ENCODE measurements at regions not wholly inside any gene's neighbourhood (a gene's known extent, or its start where the extent isn't known, plus 50 kb on each side); places are given as distances from the start of the nearest gene placed in this dataset.
"Not testable (repeated sequence)": the region's sequence is repeated elsewhere in the genome, so short reads cannot be mapped to it uniquely, and the experiment has no call there.

DNA sequence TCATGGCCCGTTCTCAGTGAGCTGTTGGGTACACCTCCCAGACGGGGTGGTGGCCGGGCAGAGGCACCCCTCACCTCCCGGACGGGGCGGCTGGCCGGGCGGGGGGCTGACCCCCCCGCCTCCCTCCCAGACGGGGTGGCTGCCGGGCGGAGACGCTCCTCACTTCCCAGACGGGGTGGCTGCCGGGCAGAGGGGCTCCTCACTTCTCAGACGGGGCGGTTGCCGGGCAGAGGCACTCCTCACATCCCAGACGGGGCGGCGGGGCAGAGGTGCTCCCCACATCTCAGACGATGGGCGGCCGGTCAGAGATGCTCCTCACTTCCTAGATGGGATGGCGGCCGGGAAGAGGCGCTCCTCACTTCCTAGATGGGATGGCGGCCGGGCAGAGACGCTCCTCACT, 129.7 kb upstream of the DAAM1 start:
- DNase-seq (ENCODE audit: low read depth in 3 of 3) = not testable (repeated sequence)

DNA sequence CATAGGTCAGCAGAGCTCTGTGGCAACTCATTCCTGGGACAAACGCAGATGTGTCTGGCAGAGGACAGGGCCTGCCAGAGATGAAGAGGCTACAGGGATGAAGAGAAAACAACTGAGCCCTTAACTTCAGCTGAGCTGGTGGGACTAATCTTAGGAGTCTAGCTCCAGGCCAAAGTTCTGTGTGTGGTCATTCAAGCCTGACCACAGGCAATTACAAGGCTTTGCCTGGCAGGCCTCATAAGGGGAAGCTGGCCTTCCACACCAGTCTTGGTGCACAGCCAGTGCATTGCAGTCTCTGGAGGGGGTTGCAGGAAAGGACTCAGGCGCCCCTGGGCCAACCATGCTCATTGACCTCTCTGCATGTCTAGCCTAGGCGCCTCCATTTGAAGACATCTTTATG, 127.6 kb upstream of the DAAM1 start:
- no peak for DNase-seq (ENCODE audit: low read depth in 3 of 3)

DNA sequence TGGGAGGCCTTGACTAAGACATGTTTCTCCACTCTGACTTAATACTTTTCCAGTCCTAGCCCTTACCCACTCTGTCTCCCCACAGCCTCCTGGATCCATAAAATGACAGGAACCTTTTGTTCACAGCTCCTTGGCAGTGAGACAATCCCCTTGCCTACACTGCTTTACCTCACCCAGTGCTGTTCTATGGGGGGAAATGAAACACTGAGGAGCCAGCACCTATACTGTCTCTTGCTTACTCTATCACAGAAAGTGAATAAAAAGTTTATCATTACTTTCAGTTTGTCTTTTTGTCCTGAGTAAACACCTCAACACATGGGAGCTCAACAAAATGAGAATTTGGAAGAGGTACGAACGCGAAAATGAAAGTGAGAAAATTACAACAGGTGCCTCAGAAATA, 127.2 kb upstream of the DAAM1 start:
- DNase-seq (ENCODE audit: low read depth in 3 of 3) = no peak

DNA sequence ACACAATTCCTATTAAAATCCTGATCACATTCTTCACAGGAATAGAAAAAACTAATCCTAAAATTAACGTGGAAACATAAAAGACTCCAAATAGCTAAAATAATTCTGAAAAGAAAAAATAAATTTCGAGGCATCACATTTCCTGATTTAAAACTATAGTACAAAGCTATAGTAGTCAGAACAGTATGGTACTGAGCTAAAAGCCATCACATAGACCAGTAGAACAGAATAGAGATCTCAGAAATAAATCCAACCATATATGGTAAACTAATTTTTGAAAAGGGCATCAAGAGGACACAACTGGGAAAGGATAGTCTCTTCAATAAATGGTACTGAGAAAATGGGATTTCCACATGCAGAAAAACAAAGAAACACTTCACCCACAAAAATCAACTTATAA, 125.2 kb upstream of the DAAM1 start:
- no peak for DNase-seq (ENCODE audit: low read depth in 3 of 3)

DNA sequence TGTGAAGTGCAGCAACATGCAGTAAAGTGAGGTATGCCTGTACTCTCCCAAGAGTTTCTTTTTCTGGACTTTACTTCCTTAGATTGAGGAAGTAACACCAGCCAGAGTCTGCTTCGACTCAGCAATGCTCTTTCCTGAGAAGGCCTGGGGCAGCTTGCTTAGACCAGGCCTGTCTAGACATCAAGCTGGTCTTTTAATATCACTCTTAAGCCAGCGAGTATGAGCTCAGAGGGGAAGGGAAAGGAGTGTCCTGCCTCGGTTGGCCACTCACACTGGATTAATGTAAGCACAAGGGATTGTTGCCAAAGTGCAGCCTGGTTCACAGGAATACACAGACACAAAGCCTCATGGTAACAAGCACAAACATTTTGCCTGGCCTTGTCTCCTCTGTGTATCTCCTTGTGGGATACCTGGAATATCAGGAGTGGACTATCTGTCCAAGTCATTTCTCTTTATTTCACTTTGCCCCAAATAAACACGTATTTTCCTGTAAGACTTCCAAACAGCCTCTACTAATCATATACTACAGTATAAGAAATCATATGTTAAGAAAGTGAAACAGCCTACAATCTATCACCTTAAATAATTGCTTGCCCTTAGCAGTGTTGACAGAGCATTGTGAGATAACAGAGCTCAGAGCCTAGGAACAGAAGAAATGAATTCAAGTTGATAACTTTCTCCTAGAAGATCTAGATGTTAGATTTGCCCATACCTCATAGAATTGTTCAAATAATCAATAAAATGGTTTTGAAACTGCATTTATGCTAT, 121.2 kb upstream of the DAAM1 start:
- DNase-seq (ENCODE audit: low read depth in 3 of 3) = no peak

- DNase-seq (ENCODE audit: low read depth in 3 of 3) = no peak
These were observed 119.2 kb upstream of the DAAM1 start for GRCh38 chr14:59069163-59069854.

DNA sequence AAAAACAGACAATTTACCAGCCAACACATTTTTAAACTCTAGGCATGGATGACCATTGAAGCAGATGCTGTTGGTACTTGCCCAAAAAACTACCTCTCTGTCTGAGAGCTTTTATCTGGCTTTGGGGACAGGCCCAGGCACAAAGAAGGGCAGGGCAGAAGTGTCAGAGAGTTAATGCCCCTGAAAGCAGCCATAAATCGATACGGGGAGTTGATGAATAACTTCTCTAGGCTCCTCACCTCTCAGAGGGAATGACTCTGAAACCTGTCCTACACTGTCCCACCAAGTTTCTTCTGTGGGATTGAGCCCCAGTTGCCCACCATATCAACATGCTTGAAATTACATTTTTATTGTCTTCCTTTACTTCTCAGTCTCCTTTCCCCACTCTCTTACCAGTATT, 113.0 kb upstream of the DAAM1 start:
- no peak for DNase-seq (ENCODE audit: low read depth in 3 of 3)

GRCh38 chr14:59081720-59082119, 106.7 kb upstream of the DAAM1 start:
- DNase-seq (ENCODE audit: low read depth in 3 of 3) = no peak

GRCh38 chr14:59085207-59085739, 103.2 kb upstream of the DAAM1 start:
- DNase-seq (ENCODE audit: low read depth in 3 of 3) = no peak

DNA sequence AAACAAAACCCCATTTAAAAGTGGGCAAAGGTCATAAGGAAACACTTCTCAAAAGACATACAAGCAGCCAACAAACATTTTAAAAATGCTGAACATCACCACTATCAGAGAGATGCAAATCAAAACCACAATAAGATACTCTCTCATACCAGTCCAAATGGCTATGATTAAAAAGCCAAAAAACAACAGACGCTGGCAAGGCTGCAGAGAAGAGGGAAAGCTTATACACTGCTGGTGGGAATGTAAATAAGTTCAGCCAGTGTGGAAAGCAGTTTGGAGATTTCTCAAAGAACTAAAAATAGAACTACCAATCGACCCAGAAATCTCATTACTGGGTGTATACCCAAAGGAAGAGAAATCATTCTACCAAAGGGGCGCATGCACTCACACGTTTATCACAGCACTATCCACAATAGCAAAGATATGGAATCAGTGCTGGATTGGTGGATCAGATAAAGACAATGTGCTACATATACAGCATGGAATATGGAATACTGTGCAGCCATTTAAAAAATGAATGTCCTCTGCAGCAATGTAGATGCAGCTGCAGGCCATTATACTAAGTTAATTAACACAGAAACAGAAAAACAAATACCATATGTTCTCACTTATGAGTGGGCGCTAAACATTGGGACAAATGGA, 102.1 kb upstream of the DAAM1 start:
- DNase-seq (ENCODE audit: low read depth in 3 of 3) = no peak

- no peak for DNase-seq (ENCODE audit: low read depth in 3 of 3)
These were observed 101.2 kb upstream of the DAAM1 start for GRCh38 chr14:59087240-59087639.

GRCh38 chr14:59087711-59088110, 100.8 kb upstream of the DAAM1 start:
- DNase-seq (ENCODE audit: low read depth in 3 of 3) = no peak

- DNase-seq (ENCODE audit: low read depth in 3 of 3) = no peak
These were observed 97.9 kb upstream of the DAAM1 start for GRCh38 chr14:59090572-59090971.

DNA sequence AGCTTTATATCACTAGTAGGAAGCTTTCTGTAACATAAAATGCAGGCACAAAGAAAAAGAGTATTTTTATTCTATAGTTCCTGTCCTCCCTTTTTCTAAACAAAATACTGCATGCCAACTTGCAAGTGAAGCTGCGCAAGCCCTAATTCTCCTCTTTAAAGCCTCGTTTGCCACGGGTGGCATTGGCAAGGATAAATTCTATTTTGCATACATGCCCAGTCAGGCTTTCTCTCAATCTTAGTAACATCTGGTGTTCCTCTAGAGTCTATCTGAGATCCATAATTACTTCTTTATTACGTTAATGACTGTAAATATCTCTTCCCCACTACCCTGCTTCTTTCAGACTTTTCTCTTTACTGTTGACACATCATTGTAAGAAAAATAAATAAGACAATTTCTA, 97.1 kb upstream of the DAAM1 start:
- no peak for DNase-seq (ENCODE audit: low read depth in 3 of 3)

- DNase-seq (ENCODE audit: low read depth in 3 of 3) = no peak
These were observed 96.5 kb upstream of the DAAM1 start for GRCh38 chr14:59091976-59092375.

DNA sequence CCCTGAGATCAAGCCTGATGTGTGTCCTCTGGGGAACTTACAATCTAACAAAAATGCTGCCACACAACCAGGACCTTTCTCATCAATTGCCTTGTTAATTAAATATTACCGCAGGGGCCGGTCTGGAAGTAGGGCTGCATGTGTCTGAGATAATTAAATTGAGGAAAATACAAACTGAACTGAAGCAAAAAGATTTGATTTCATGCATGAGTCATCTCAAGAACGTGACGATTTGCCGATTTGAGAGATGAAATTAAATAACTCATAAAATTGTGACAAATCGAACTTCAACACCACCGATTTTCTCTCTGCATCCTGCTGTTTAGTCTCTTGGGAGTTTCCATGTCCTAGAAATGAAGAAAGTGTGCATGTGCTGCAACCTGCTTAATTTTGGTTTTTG, 94.6 kb upstream of the DAAM1 start:
- no peak for DNase-seq (ENCODE audit: low read depth in 3 of 3)

DNA sequence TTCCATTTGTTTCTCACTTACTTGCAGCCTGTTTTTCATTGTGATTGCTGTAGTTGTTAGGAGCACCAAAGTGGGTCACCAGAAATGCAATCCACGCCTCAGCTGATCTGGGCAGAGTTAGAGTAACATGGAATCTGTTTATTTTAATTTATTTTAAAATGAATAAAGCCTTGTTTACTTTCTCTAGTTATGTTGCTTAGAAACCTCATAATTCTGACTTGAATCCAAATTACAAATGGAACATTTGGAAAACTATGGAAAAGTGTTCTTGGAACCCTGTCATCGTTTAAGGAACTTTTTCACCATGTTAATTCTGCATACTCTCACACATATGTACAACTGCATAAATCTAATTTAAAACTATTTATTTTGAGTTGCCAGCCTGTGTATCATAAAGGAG, 92.2 kb upstream of the DAAM1 start:
- DNase-seq (ENCODE audit: low read depth in 3 of 3) = no peak

DNA sequence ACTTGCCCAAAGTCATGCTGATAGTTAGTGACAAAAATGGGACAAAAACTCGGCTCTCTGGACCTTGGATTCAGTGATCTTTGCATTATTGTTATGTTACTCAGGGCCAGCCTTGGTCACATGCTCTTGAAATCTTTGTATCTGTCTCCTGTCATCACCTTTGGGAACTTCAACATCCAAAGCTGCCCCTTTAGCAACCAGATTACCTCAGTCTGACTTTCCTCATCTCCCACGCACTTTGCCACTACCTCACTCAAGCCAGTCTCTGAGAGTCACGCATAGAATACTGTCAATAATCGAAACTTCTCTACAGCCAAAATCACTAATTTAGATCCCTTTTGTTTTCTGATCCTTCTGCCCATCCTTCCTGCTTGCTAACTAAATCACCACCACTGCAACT, 90.8 kb upstream of the DAAM1 start:
- DNase-seq (ENCODE audit: low read depth in 3 of 3) = no peak

GRCh38 chr14:59098377-59098776, 90.1 kb upstream of the DAAM1 start:
- no peak for DNase-seq (ENCODE audit: low read depth in 3 of 3)

DNA sequence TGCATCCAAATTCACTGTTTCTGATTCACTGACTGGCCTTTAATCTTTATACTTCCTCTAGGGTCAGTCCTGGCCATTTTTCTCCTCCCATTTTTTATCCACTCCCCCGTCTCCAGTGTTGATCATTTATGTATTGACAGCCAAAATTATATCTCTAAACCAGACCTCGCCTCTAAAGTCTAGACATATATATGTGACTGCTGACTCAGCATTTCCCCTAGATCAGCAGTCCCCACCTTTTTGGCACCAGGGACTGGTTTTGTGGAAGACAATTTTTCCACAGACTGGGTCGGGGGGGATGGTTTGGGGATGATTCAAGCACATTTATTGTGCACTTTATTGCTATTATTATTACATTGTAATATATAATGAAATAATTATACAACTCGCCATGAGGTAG, 88.3 kb upstream of the DAAM1 start:
- no peak for DNase-seq (ENCODE audit: low read depth in 3 of 3)

DNA sequence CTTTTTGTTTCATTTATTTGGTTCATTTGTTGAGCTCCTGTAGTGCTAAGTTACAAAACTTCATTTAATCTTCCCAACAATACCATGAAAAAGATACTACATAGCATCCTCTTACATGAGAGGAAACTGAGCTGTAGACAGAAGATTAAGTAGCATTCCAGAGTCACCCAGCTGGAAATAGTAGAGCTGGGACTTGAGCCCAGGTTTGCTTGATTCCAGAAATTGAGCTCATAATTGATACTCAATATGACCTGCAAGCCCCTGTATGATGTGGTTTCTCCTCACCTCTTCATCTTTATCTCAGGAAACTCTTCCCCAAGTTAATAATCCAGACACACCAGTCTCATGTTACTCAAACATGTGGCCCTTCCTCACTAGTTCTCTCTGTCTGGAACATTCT, 87.0 kb upstream of the DAAM1 start:
- DNase-seq (ENCODE audit: low read depth in 3 of 3) = no peak

GRCh38 chr14:59103396-59103795, 85.1 kb upstream of the DAAM1 start:
- DNase-seq (ENCODE audit: low read depth in 3 of 3) = no peak

GRCh38 chr14:59107819-59108218, 80.6 kb upstream of the DAAM1 start:
- DNase-seq (ENCODE audit: low read depth in 3 of 3) = no peak
